Pancreas (tissue), 10 donors: ENCODE measurements at regions not wholly inside any gene's neighbourhood (a gene's known extent, or its start where the extent isn't known, plus 50 kb on each side); places are given as distances from the start of the nearest gene placed in this dataset.

Source experiments
- ATAC-seq, 4 donors: fragments of 200-7000 bp; cut with Tn5 transposase; one replicate each; pipeline versions ENCODE4 v1.8.0 to v1.9.1; 2020; ENCODE audit warnings: mild to moderate bottlenecking in 4 of 4, moderate library complexity in 4 of 4
- DNase-seq, 6 donors: peaks; one replicate each; pipeline ENCODE4 v3.0.0-alpha.2; 2020
- FAIRE-seq: peaks from 2 replicates; lab custom pipeline; 2012; peaks lifted over from hg19 to GRCh38; lab: Jason Lieb, UNC
- H3K27ac ChIP-seq, 4 donors: fragments of 200-600 bp; sonication (generic); 1 replicate in 3 of 4; 2 replicates in 1 of 4; pipeline versions ENCODE4 v1.5.0 to v1.8.0; 2020
- H3K27me3 ChIP-seq, 4 donors: fragments of 200-600 bp; one replicate each; pipeline ENCODE4 v1.8.0; 2021
- H3K36me3 ChIP-seq, 3 donors: fragments of 200-600 bp; sonication (generic) in 1 of 3; one replicate each; pipeline versions ENCODE4 v1.5.0 to v1.8.0; 2020 to 2021
- H3K4me1 ChIP-seq, 3 donors: fragments of 200-600 bp; one replicate each; pipeline ENCODE4 v1.8.0; 2021
- H3K4me3 ChIP-seq, 4 donors: fragments of 200-600 bp; sonication (generic) in 2 of 4; one replicate each; pipeline versions ENCODE4 v1.5.0 to v1.8.0; 2020 to 2021
- H3K9me3 ChIP-seq, 4 donors: fragments of 200-600 bp; one replicate each; pipeline ENCODE4 v1.8.0; 2021
- CTCF ChIP-seq, 4 donors: fragments of 200-600 bp; sonication (generic) in 3 of 4; IDR thresholded peaks; one replicate each; pipeline versions ENCODE4 v1.5.0 to v1.8.0; 2021; ENCODE audit warnings: antibody characterized with exemption in 4 of 4
- WGBS, 2 donors: extraction: QIAGEN DNeasy Blood & Tissue Kit; methylation state at CpG; one replicate each; pipeline ENCODE4 v1.1.7; 2013; 5-methylcytosine and 5-hydroxymethylcytosine counted together
- intact Hi-C, 3 donors: fragments of 100-400 bp; cut with DNase I; formaldehyde crosslinking; loops; one replicate each; pipeline versions ENCODE4 v1.11.1 to v1.14.2; 2022
- donor health status: healthy with polysubstance abuse.
- donor health status: DM: no; HTN: no; CAD: no; lungs with moderate emphysema.
- donor health status: DM: no; HTN: no; CAD: no.
- donor health status: control.
- donor health status: control.
- donor health status: Bipolar disorder and iron deficiency.
- donor health status: DM: yes; HTN: yes; CAD: no.
- donor health status: DM: no; HTN: no; CAD: no.
- donor health status: DM: no; HTN: no; CAD: no.
- donor health status: DM: yes; HTN: yes; CAD: no.

GRCh38 chr16:79756571-79756970, 156.0 kb upstream of the MAF start:
- intact Hi-C loops = no loop called here
- Histone ChIP-seq H3K27me3 (no peaks in the 10 kb centered on the region), H3K36me3 (no peaks in the 10 kb centered on the region), H3K27ac (no peak overlapping the region), H3K4me3 (no peak overlapping the region), H3K4me1 (no peaks in the 10 kb centered on the region), H3K9me3 (no peaks in the 10 kb centered on the region)
- TF ChIP-seq CTCF (IDR thresholded peaks at IDR 0.05) = no peak
- DNase-seq (no peak), ATAC-seq (no peak), FAIRE-seq (no peak)
- WGBS, 2 donors = 93 to 96% methylated on average over 5 of the region's 5 CpGs

DNA sequence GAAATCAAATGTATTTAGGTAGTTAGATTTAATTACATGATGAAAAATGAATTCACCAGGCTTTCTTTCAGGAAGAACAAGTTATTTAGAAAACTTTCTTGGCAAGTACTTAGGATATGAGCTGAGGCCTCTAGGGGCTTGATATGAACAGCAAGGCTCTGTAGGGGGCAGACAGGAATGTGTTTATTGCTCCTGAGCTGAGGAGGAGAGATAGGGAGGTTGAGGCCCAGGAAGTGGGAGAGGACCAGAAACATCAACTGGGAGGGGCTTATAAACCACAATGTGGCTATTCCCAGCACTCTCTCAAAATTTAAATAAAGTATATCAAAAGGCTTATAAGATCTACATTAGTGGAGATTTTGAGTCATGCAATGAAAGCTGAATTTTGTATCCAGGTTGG, 154.0 kb upstream of the MAF start:
- H3K9me3 ChIP-seq = no peaks in the 10 kb centered on the region
- no peak for ATAC-seq
- no peak overlapping the region for H3K27ac ChIP-seq
- no peaks in the 10 kb centered on the region for H3K4me1 ChIP-seq
- DNase-seq = no peak
- intact Hi-C loops = no loop called here
- H3K4me3 ChIP-seq = no peak overlapping the region
- H3K27me3 ChIP-seq = no peaks in the 10 kb centered on the region
- TF ChIP-seq CTCF (IDR thresholded peaks at IDR 0.05) = no peak
- no peaks in the 10 kb centered on the region for H3K36me3 ChIP-seq
- no peak for FAIRE-seq

- 75 to 77% methylated on average over 1 of the region's 1 CpG for WGBS, 2 donors
- ATAC-seq (no peak), DNase-seq (no peak), FAIRE-seq (no peak)
- H3K4me1 ChIP-seq = no peaks in the 10 kb centered on the region
- no peak for TF ChIP-seq CTCF (IDR thresholded peaks at IDR 0.05)
- H3K27ac ChIP-seq = no peak overlapping the region
- no peak overlapping the region for H3K4me3 ChIP-seq
- no peaks in the 10 kb centered on the region for H3K27me3 ChIP-seq
- no peaks in the 10 kb centered on the region for H3K9me3 ChIP-seq
- intact Hi-C loops = no loop called here
- H3K36me3 ChIP-seq = no peaks in the 10 kb centered on the region
These were observed 153.5 kb upstream of the MAF start for GRCh38 chr16:79754081-79754480.

DNA sequence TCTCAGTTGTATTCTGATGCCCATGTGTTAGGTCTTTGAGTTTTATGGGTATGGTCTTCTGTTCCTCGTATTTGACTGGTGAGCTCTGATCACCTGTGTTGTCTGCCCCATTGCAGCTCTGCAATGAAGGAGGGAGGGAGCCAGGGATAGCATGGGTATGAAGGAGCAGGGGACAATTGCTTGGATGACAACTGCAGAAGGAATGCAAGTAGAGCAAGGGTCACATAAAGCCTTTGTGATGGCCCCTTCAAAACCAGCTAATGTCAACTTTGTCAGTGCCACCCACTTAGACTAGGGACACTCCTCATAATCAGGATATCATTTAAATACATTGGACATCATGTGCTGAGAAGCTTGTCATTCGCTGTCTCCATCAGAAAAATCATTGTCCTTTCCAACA, 152.7 kb upstream of the MAF start:
- H3K4me1 ChIP-seq = no peaks in the 10 kb centered on the region
- ATAC-seq (no peak), FAIRE-seq (no peak), DNase-seq (no peak)
- no peaks in the 10 kb centered on the region for H3K9me3 ChIP-seq
- H3K27me3 ChIP-seq = no peaks in the 10 kb centered on the region
- H3K4me3 ChIP-seq = no peak overlapping the region
- no peak for TF ChIP-seq CTCF (IDR thresholded peaks at IDR 0.05)
- no peaks in the 10 kb centered on the region for H3K36me3 ChIP-seq
- H3K27ac ChIP-seq = no peak overlapping the region
- 91 to 93% methylated on average over 2 of the region's 2 CpGs for WGBS, 2 donors
- intact Hi-C loops = no loop called here

- no peak for TF ChIP-seq CTCF (IDR thresholded peaks at IDR 0.05)
- FAIRE-seq (no peak), ATAC-seq (no peak), DNase-seq (no peak)
- intact Hi-C loops = no loop called here
- Histone ChIP-seq H3K27me3 (no peaks in the 10 kb centered on the region), H3K4me1 (no peaks in the 10 kb centered on the region), H3K27ac (no peak overlapping the region), H3K9me3 (no peaks in the 10 kb centered on the region), H3K36me3 (no peaks in the 10 kb centered on the region), H3K4me3 (no peak overlapping the region)
- 70 to 73% methylated on average over 2 of the region's 2 CpGs for WGBS, 2 donors
These were observed 151.9 kb upstream of the MAF start for GRCh38 chr16:79752396-79752795.
